ENCODE measurements at regions not wholly inside any gene's neighbourhood (a gene's known extent, or its start where the extent isn't known, plus 50 kb on each side); places are given as distances from the start of the nearest gene placed in this dataset.

GRCh38 chr7:89495704-89496103 is 658.6 kb upstream of the STEAP1 start:
- no peaks in the 10 kb centered on the region for H3K27me3 ChIP-seq (ENCODE audit: insufficient read depth, poor library complexity, severe bottlenecking)
- H3K27ac ChIP-seq (replicated peaks) = no peak overlapping the region
- TF ChIP-seq CTCF (IDR thresholded peaks at IDR 0.05; ENCODE audit: insufficient read depth, low read length) = no peak
- no peak for TF ChIP-seq SPI1 (IDR thresholded peaks at IDR 0.05; ENCODE audit: borderline replicate concordance, low read depth)
- TF ChIP-seq, protein P1, sequence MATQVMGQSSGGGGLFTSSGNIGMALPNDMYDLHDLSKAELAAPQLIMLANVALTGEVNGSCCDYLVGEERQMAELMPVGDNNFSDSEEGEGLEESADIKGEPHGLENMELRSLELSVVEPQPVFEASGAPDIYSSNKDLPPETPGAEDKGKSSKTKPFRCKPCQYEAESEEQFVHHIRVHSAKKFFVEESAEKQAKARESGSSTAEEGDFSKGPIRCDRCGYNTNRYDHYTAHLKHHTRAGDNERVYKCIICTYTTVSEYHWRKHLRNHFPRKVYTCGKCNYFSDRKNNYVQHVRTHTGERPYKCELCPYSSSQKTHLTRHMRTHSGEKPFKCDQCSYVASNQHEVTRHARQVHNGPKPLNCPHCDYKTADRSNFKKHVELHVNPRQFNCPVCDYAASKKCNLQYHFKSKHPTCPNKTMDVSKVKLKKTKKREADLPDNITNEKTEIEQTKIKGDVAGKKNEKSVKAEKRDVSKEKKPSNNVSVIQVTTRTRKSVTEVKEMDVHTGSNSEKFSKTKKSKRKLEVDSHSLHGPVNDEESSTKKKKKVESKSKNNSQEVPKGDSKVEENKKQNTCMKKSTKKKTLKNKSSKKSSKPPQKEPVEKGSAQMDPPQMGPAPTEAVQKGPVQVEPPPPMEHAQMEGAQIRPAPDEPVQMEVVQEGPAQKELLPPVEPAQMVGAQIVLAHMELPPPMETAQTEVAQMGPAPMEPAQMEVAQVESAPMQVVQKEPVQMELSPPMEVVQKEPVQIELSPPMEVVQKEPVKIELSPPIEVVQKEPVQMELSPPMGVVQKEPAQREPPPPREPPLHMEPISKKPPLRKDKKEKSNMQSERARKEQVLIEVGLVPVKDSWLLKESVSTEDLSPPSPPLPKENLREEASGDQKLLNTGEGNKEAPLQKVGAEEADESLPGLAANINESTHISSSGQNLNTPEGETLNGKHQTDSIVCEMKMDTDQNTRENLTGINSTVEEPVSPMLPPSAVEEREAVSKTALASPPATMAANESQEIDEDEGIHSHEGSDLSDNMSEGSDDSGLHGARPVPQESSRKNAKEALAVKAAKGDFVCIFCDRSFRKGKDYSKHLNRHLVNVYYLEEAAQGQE (IDR thresholded peaks at IDR 0.05; ENCODE audit: insufficient replicate concordance, low read depth) = no peak
- no peak overlapping the region for H3K4me3 ChIP-seq (replicated peaks; ENCODE audit: insufficient read depth, low read length)
- DNase-seq (ENCODE audit: low read depth in 1 of 2, low spot score in 1 of 2) = no peak

DNA sequence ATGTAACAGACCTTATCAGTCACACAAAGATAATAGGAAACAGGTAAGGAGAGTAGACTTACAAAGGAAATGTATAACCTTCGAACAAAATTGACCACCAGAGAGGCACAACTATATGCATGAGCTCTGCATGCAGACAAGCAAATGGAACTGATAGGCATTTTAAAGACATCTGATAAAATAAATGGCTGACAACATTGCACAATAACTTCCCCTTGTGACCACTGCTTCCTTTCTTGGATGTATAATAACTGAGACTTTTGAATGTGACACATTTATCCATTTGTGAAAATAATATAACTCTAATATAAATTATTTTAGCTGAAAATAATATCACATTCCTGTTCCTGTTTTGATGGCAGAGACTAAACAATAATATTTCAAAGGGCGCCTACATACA is 654.2 kb upstream of the STEAP1 start:
- no peak for DNase-seq (ENCODE audit: low read depth in 1 of 2, low spot score in 1 of 2)

DNA sequence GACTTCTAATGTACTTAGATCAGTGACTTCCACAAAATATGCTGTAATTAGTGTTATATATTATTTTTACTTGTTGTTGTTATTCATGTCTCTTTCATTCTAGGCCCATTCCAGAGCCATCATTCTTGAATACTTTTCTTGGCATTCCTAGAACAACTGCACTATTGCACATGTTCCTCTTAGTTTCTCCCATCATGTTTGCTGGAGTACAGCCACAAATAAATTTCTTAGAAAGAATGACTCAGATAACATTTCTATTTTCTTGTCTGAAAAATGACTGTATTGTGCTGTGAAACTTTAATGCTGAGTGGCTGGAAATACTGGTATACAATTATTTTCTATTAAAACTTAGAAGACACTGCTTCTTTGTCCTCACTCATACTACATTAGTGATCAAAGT is 651.0 kb upstream of the STEAP1 start:
- no peak for TF ChIP-seq CTCF (IDR thresholded peaks at IDR 0.05; ENCODE audit: insufficient read depth, low read length)
- TF ChIP-seq GABPA (IDR thresholded peaks at IDR 0.05; ENCODE audit: low read depth) = no peak
- TF ChIP-seq, protein P1 (IDR thresholded peaks at IDR 0.05; ENCODE audit: insufficient replicate concordance, low read depth) = no peak
- no peak for TF ChIP-seq SPI1 (IDR thresholded peaks at IDR 0.05; ENCODE audit: borderline replicate concordance, low read depth)
- no peak for TF ChIP-seq POLR2AphosphoS5 (IDR thresholded peaks at IDR 0.05; ENCODE audit: low read depth)
- no peak overlapping the region for H3K27ac ChIP-seq (replicated peaks)
- H3K27me3 ChIP-seq (ENCODE audit: insufficient read depth, poor library complexity, severe bottlenecking) = no peaks in the 10 kb centered on the region
- DNase-seq (ENCODE audit: low read depth in 1 of 2, low spot score in 1 of 2) = no peak
- H3K4me3 ChIP-seq (replicated peaks; ENCODE audit: insufficient read depth, low read length) = no peak overlapping the region

More for the DNA sequence above, 654.2 kb upstream of the STEAP1 start:
- Histone ChIP-seq H3K27me3 (ENCODE audit: insufficient read depth, poor library complexity, severe bottlenecking) (no peaks in the 10 kb centered on the region), H3K27ac (replicated peaks) (no peak overlapping the region), H3K4me3 (replicated peaks; ENCODE audit: insufficient read depth, low read length) (no peak overlapping the region)
- TF ChIP-seq SPI1 (IDR thresholded peaks at IDR 0.05; ENCODE audit: borderline replicate concordance, low read depth) (no peak), CTCF (IDR thresholded peaks at IDR 0.05; ENCODE audit: insufficient read depth, low read length) (no peak), GABPA (IDR thresholded peaks at IDR 0.05; ENCODE audit: low read depth) (no peak), POLR2AphosphoS5 (IDR thresholded peaks at IDR 0.05; ENCODE audit: low read depth) (no peak)
- TF ChIP-seq, protein P1 (IDR thresholded peaks at IDR 0.05; ENCODE audit: insufficient replicate concordance, low read depth) = no peak
